ENCODE measurements at regions not wholly inside any gene's neighbourhood (a gene's known extent, or its start where the extent isn't known, plus 50 kb on each side); places are given as distances from the start of the nearest gene placed in this dataset.

DNA sequence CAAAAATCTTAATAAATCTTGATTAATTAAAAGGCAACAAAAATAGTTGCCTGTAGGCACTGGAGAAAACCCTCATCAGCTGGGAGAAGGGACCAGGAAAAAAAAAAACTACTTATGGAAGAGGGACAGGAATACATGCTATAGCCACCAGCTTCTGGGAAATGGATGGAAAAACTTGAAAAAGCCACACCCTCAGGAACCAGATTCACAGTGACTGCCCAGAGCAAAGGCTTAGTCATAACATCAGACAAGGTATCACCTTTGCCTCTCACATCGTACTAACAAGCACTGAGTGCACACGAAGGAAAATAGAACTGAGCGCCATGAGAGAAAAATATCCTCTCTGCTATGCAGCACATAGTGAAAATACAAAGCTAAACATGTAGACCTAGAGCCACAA lies 116.9 kb upstream of the GYPC start:
- H3K27ac Mint-ChIP-seq, result no peak overlapping the region
- CTCF ChIA-PET, result no interaction called here
- TF ChIP-seq, protein P1, sequence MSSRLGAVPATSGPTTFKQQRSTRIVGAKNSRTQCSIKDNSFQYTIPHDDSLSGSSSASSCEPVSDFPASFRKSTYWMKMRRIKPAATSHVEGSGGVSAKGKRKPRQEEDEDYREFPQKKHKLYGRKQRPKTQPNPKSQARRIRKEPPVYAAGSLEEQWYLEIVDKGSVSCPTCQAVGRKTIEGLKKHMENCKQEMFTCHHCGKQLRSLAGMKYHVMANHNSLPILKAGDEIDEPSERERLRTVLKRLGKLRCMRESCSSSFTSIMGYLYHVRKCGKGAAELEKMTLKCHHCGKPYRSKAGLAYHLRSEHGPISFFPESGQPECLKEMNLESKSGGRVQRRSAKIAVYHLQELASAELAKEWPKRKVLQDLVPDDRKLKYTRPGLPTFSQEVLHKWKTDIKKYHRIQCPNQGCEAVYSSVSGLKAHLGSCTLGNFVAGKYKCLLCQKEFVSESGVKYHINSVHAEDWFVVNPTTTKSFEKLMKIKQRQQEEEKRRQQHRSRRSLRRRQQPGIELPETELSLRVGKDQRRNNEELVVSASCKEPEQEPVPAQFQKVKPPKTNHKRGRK (CRISPR knock-in tag; IDR thresholded peaks at IDR 0.05; ENCODE audit: borderline replicate concordance), result no peak
- TF ChIP-seq NFYB (CRISPR knock-in tag; conservative IDR thresholded peaks at IDR 0.05; ENCODE audit: low read depth), result no peak
- no peak for TF ChIP-seq NFE2L1 (CRISPR knock-in tag; IDR thresholded peaks at IDR 0.05)
- TF ChIP-seq ATF1 (CRISPR knock-in tag; IDR thresholded peaks at IDR 0.05), result no peak
- TF ChIP-seq, protein P2, sequence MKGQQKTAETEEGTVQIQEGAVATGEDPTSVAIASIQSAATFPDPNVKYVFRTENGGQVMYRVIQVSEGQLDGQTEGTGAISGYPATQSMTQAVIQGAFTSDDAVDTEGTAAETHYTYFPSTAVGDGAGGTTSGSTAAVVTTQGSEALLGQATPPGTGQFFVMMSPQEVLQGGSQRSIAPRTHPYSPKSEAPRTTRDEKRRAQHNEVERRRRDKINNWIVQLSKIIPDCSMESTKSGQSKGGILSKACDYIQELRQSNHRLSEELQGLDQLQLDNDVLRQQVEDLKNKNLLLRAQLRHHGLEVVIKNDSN (CRISPR knock-in tag; IDR thresholded peaks at IDR 0.05), result no peak
- no peak for TF ChIP-seq ZNF416 (CRISPR knock-in tag; IDR thresholded peaks at IDR 0.05)
- no peak for TF ChIP-seq ZNF138 (CRISPR knock-in tag; conservative IDR thresholded peaks at IDR 0.05)
- no peak for TF ChIP-seq FOXJ3 (CRISPR knock-in tag; IDR thresholded peaks at IDR 0.05; ENCODE audit: borderline replicate concordance)
- TF ChIP-seq, protein P3, sequence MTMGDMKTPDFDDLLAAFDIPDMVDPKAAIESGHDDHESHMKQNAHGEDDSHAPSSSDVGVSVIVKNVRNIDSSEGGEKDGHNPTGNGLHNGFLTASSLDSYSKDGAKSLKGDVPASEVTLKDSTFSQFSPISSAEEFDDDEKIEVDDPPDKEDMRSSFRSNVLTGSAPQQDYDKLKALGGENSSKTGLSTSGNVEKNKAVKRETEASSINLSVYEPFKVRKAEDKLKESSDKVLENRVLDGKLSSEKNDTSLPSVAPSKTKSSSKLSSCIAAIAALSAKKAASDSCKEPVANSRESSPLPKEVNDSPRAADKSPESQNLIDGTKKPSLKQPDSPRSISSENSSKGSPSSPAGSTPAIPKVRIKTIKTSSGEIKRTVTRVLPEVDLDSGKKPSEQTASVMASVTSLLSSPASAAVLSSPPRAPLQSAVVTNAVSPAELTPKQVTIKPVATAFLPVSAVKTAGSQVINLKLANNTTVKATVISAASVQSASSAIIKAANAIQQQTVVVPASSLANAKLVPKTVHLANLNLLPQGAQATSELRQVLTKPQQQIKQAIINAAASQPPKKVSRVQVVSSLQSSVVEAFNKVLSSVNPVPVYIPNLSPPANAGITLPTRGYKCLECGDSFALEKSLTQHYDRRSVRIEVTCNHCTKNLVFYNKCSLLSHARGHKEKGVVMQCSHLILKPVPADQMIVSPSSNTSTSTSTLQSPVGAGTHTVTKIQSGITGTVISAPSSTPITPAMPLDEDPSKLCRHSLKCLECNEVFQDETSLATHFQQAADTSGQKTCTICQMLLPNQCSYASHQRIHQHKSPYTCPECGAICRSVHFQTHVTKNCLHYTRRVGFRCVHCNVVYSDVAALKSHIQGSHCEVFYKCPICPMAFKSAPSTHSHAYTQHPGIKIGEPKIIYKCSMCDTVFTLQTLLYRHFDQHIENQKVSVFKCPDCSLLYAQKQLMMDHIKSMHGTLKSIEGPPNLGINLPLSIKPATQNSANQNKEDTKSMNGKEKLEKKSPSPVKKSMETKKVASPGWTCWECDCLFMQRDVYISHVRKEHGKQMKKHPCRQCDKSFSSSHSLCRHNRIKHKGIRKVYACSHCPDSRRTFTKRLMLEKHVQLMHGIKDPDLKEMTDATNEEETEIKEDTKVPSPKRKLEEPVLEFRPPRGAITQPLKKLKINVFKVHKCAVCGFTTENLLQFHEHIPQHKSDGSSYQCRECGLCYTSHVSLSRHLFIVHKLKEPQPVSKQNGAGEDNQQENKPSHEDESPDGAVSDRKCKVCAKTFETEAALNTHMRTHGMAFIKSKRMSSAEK (CRISPR knock-in tag; IDR thresholded peaks at IDR 0.05; ENCODE audit: borderline replicate concordance), result no peak
- TF ChIP-seq ZNF317 (CRISPR knock-in tag; IDR thresholded peaks at IDR 0.05; ENCODE audit: borderline replicate concordance, low read depth), result no peak
- TF ChIP-seq MYBL2 (CRISPR knock-in tag; IDR thresholded peaks at IDR 0.05), result no peak
- TF ChIP-seq, protein P4, sequence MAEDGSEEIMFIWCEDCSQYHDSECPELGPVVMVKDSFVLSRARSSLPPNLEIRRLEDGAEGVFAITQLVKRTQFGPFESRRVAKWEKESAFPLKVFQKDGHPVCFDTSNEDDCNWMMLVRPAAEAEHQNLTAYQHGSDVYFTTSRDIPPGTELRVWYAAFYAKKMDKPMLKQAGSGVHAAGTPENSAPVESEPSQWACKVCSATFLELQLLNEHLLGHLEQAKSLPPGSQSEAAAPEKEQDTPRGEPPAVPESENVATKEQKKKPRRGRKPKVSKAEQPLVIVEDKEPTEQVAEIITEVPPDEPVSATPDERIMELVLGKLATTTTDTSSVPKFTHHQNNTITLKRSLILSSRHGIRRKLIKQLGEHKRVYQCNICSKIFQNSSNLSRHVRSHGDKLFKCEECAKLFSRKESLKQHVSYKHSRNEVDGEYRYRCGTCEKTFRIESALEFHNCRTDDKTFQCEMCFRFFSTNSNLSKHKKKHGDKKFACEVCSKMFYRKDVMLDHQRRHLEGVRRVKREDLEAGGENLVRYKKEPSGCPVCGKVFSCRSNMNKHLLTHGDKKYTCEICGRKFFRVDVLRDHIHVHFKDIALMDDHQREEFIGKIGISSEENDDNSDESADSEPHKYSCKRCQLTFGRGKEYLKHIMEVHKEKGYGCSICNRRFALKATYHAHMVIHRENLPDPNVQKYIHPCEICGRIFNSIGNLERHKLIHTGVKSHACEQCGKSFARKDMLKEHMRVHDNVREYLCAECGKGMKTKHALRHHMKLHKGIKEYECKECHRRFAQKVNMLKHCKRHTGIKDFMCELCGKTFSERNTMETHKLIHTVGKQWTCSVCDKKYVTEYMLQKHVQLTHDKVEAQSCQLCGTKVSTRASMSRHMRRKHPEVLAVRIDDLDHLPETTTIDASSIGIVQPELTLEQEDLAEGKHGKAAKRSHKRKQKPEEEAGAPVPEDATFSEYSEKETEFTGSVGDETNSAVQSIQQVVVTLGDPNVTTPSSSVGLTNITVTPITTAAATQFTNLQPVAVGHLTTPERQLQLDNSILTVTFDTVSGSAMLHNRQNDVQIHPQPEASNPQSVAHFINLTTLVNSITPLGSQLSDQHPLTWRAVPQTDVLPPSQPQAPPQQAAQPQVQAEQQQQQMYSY (CRISPR knock-in tag; IDR thresholded peaks at IDR 0.05), result no peak
- TF ChIP-seq, protein P5, sequence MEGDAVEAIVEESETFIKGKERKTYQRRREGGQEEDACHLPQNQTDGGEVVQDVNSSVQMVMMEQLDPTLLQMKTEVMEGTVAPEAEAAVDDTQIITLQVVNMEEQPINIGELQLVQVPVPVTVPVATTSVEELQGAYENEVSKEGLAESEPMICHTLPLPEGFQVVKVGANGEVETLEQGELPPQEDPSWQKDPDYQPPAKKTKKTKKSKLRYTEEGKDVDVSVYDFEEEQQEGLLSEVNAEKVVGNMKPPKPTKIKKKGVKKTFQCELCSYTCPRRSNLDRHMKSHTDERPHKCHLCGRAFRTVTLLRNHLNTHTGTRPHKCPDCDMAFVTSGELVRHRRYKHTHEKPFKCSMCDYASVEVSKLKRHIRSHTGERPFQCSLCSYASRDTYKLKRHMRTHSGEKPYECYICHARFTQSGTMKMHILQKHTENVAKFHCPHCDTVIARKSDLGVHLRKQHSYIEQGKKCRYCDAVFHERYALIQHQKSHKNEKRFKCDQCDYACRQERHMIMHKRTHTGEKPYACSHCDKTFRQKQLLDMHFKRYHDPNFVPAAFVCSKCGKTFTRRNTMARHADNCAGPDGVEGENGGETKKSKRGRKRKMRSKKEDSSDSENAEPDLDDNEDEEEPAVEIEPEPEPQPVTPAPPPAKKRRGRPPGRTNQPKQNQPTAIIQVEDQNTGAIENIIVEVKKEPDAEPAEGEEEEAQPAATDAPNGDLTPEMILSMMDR (IDR thresholded peaks at IDR 0.05), result no peak
- no peak for TF ChIP-seq TEAD1 (CRISPR knock-in tag; IDR thresholded peaks at IDR 0.05)
- H3K4me1 Mint-ChIP-seq, result no peaks in the 10 kb centered on the region
- no peaks in the 10 kb centered on the region; the same call in 1 of the 2 replicates for H3K27me3 Mint-ChIP-seq (ENCODE audit: low read depth)
- DNase-seq (ENCODE audit: low spot score), result no peak
- peaks cover 35% of the 10 kb centered on the region for H3K36me3 Mint-ChIP-seq
- H3K4me3 Mint-ChIP-seq, result no peak overlapping the region
- POLR2A ChIA-PET, result no interaction called here
- peaks cover 73% of the 10 kb centered on the region for H3K9me3 Mint-ChIP-seq
- no peak for ATAC-seq

Measured in WTC11 (cell line).